Gastrocnemius medialis (tissue), 4 donors: ENCODE measurements at regions not wholly inside any gene's neighbourhood (a gene's known extent, or its start where the extent isn't known, plus 50 kb on each side); places are given as distances from the start of the nearest gene placed in this dataset.

Experiments used
- CTCF ChIP-seq, 5 experiments: fragments of 450-650 bp in 3 of 5; fragments of 200-600 bp in 2 of 5; sonication (generic) in 2 of 5; IDR thresholded peaks in 4 of 5; conservative IDR thresholded peaks in 1 of 5; 1 replicate in 4 of 5; 2 replicates in 1 of 5; pipeline ENCODE4 v1.5.1; 2016 to 2019; ENCODE audit warnings: antibody characterized with exemption in 5 of 5, mild to moderate bottlenecking in 3 of 5, moderate library complexity in 3 of 5
- POLR2A ChIP-seq, 2 donors: fragments of 450-650 bp; IDR thresholded peaks; one replicate each; pipeline ENCODE4 v1.6.1; 2017; ENCODE audit warnings: antibody characterized with exemption in 2 of 2, mild to moderate bottlenecking in 2 of 2, moderate library complexity in 2 of 2

- no peak for TF ChIP-seq CTCF (IDR thresholded peaks at IDR 0.05 in 4 of 5, conservative IDR thresholded peaks at IDR 0.05 in 1 of 5)
- TF ChIP-seq POLR2A (IDR thresholded peaks at IDR 0.05), result no peak
Measured at GRCh38 chr18:78601349-78601748, 378.3 kb upstream of the SALL3 start.
